Gastrocnemius medialis (tissue), 4 donors: ENCODE measurements at regions not wholly inside any gene's neighbourhood (a gene's known extent, or its start where the extent isn't known, plus 50 kb on each side); places are given as distances from the start of the nearest gene placed in this dataset.

Source experiments
- POLR2A ChIP-seq, 2 donors: fragments of 450-650 bp; IDR thresholded peaks; one replicate each; pipeline ENCODE4 v1.6.1; 2017; ENCODE audit warnings: antibody characterized with exemption in 2 of 2, mild to moderate bottlenecking in 2 of 2, moderate library complexity in 2 of 2
- TF ChIP-seq, protein P1 (sequence below), 5 experiments: fragments of 450-650 bp in 3 of 5; fragments of 200-600 bp in 2 of 5; sonication (generic) in 2 of 5; IDR thresholded peaks in 4 of 5; conservative IDR thresholded peaks in 1 of 5; 1 replicate in 4 of 5; 2 replicates in 1 of 5; pipeline ENCODE4 v1.5.1; 2016 to 2019; ENCODE audit warnings: antibody characterized with exemption in 5 of 5, mild to moderate bottlenecking in 3 of 5, moderate library complexity in 3 of 5

DNA sequence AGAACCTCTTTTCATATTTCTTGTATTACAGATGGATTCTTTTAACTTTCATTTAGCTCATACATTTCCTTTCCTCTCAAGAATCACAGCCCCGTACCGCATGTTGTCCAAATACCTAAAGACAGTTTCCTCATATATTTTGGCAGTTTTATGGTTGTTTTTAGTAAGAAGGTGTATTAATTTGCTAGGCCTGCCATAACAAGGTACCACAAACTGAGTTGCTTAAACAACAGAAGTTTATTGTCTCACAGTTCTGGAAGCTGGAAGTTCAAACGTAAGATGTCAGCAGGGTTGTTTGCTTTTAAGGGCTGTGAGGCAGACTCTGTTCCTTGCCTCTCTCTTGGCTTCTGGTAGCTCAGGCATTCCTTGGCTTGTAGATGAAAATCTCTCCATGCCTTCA is 343.2 kb upstream of the TNP1 start:
- TF ChIP-seq, protein P1, sequence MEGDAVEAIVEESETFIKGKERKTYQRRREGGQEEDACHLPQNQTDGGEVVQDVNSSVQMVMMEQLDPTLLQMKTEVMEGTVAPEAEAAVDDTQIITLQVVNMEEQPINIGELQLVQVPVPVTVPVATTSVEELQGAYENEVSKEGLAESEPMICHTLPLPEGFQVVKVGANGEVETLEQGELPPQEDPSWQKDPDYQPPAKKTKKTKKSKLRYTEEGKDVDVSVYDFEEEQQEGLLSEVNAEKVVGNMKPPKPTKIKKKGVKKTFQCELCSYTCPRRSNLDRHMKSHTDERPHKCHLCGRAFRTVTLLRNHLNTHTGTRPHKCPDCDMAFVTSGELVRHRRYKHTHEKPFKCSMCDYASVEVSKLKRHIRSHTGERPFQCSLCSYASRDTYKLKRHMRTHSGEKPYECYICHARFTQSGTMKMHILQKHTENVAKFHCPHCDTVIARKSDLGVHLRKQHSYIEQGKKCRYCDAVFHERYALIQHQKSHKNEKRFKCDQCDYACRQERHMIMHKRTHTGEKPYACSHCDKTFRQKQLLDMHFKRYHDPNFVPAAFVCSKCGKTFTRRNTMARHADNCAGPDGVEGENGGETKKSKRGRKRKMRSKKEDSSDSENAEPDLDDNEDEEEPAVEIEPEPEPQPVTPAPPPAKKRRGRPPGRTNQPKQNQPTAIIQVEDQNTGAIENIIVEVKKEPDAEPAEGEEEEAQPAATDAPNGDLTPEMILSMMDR (IDR thresholded peaks at IDR 0.05 in 4 of 5, conservative IDR thresholded peaks at IDR 0.05 in 1 of 5): no peak
- no peak for TF ChIP-seq POLR2A (IDR thresholded peaks at IDR 0.05)
